KOPT-K1 (cell line): ENCODE measurements at regions not wholly inside any gene's neighbourhood (a gene's known extent, or its start where the extent isn't known, plus 50 kb on each side); places are given as distances from the start of the nearest gene placed in this dataset.
A peak's percentile ranks its signal among the peaks of the same experiment; 100 is the strongest.

Source experiments
- H3K27ac ChIP-seq: fragments of 200-600 bp; sonication (generic); 2 replicates; pipeline ENCODE4 v1.5.1; 2016; ENCODE audit warnings: antibody characterized with exemption, mild to moderate bottlenecking, low read depth, low read length; ENCODE audit not compliant: poor library complexity, severe bottlenecking
- H3K36me3 ChIP-seq: fragments of 200-600 bp; sonication (generic); 2 replicates; pipeline ENCODE4 v1.5.1; 2017; ENCODE audit warnings: antibody characterized with exemption, mild to moderate bottlenecking, low read length, moderate library complexity; ENCODE audit not compliant: insufficient read depth
- H3K9me3 ChIP-seq: fragments of 200-600 bp; sonication (generic); 2 replicates; pipeline ENCODE4 v1.5.1; 2017; ENCODE audit warnings: antibody characterized with exemption, low read length, mild to moderate bottlenecking; ENCODE audit not compliant: insufficient read depth, poor library complexity, severe bottlenecking

GRCh38 chr1:83692524-83693381, 306.2 kb downstream of the TTLL7 start:
- Histone ChIP-seq H3K27ac (peak overlapping the region; percentile 38), H3K9me3 (no peaks in the 10 kb centered on the region), H3K36me3 (no peaks in the 10 kb centered on the region)

GRCh38 chr1:83691953-83692500, 306.9 kb downstream of the TTLL7 start:
- Histone ChIP-seq H3K27ac (peak overlapping the region; percentile 38), H3K9me3 (no peaks in the 10 kb centered on the region), H3K36me3 (no peaks in the 10 kb centered on the region)

GRCh38 chr1:83689921-83690868, 308.7 kb downstream of the TTLL7 start:
- Histone ChIP-seq H3K27ac (no peak overlapping the region), H3K9me3 (no peaks in the 10 kb centered on the region), H3K36me3 (no peaks in the 10 kb centered on the region)

DNA sequence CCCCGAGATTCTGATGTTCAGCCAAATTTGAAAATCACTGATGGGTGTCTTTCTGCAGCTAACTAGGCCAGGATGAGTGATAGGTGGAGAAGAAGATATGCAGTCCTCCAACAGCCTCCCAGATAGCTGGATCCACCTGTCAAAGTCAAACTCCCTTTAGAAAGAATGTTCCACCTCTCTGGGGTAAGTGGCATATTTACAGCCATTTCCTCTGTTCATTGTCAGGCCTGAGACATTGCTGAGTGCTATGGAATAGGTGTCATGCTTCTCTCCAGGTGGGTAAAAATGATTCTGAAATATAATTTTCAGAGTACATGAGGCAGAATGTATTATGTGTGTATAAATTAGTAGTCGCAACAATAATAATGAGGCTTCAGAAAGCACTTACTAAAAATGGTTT, 316.8 kb downstream of the TTLL7 start:
- Histone ChIP-seq H3K36me3 (no peaks in the 10 kb centered on the region), H3K27ac (no peak overlapping the region), H3K9me3 (no peaks in the 10 kb centered on the region)

- Histone ChIP-seq H3K27ac (no peak overlapping the region), H3K36me3 (no peaks in the 10 kb centered on the region), H3K9me3 (no peaks in the 10 kb centered on the region)
Observed at GRCh38 chr1:83676106-83676505, 322.8 kb downstream of the TTLL7 start.

DNA sequence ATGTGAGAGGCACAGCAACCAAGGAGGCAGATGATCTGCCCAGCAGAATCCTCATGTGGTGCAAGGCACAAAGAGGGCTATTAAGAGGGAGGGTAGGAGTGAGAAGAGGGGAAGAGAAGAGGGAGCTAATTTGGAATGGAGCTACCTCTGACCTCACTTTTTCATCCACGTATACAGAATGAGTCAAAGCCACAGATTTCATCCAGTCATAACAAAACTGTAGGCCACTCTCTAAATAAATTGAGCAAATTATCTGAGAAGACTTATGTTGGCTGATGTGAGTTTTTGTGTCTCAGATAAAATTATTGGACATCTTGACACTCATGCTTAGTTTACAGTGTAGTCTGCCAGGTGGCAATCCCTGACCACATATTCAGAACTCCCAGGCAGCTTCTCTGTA, 325.6 kb downstream of the TTLL7 start:
- no peaks in the 10 kb centered on the region for H3K36me3 ChIP-seq
- no peak overlapping the region for H3K27ac ChIP-seq
- no peaks in the 10 kb centered on the region for H3K9me3 ChIP-seq

- H3K27ac ChIP-seq = no peak overlapping the region
- no peaks in the 10 kb centered on the region for H3K9me3 ChIP-seq
Observed at GRCh38 chr1:83671586-83671985, 327.3 kb downstream of the TTLL7 start.

GRCh38 chr1:83670909-83671565, 327.9 kb downstream of the TTLL7 start:
- H3K27ac ChIP-seq = no peak overlapping the region
- no peaks in the 10 kb centered on the region for H3K36me3 ChIP-seq
- H3K9me3 ChIP-seq = no peaks in the 10 kb centered on the region

More at GRCh38 chr1:83671586-83671985, 327.3 kb downstream of the TTLL7 start:
- no peaks in the 10 kb centered on the region for H3K36me3 ChIP-seq

DNA sequence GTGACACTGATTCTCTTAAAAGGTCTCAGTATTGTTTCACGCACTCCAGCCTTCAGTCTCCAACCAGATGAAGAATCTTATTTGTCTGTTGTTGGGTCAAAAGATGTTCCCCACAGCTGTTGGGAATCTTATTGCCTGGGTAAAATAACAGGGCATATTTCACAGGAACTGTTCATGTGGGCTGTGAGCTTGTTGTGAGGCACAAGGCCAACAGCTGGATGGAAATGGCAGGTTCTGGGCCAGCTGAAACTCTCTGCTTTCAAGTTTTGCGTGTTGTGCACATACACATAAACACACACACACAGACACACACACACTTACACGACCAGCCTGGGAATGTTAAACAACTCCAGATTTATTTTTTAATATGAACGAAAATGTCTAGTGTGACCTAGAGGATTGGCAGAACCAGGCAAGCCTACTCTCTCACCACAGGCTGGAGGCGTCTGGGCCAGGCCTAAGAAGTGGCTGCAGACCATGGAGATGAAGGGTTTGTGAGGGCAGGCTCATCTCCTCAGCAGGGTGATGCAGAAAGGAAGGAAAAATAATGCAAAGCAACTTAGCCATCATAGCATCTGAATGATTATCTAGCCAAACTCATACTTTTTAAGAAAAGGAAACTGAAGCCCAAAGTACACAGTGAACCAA, 357.0 kb downstream of the TTLL7 start:
- H3K27ac ChIP-seq = no peak overlapping the region
- H3K9me3 ChIP-seq = no peaks in the 10 kb centered on the region
- no peaks in the 10 kb centered on the region for H3K36me3 ChIP-seq

- no peaks in the 10 kb centered on the region for H3K36me3 ChIP-seq
- H3K27ac ChIP-seq = no peak overlapping the region
- no peaks in the 10 kb centered on the region for H3K9me3 ChIP-seq
Observed at GRCh38 chr1:83641206-83641658, 357.7 kb downstream of the TTLL7 start.

GRCh38 chr1:83639785-83640184, 359.1 kb downstream of the TTLL7 start:
- Histone ChIP-seq H3K36me3 (no peaks in the 10 kb centered on the region), H3K27ac (no peak overlapping the region), H3K9me3 (no peaks in the 10 kb centered on the region)

DNA sequence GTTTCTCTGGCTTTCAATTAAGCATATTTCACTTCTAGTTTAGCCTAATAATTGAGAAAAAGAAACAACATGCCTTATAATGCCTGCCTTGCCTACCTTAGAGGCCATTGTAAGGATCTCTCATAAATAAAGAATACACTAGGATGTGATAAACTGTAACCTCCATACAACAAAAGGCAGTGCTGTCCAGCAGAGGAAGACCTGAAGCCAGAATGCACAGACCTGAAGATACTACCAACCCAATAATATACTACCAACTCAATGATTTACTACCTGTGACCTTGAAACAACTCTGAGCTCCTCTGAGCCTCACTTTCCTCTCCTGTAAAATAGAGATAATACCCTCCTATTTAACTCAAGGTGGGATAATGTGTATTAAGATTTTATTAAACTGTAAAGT, 361.3 kb downstream of the TTLL7 start:
- Histone ChIP-seq H3K27ac (no peak overlapping the region), H3K36me3 (no peaks in the 10 kb centered on the region), H3K9me3 (no peaks in the 10 kb centered on the region)

GRCh38 chr1:83637009-83637408, 361.9 kb downstream of the TTLL7 start:
- Histone ChIP-seq H3K27ac (no peak overlapping the region), H3K36me3 (no peaks in the 10 kb centered on the region), H3K9me3 (no peaks in the 10 kb centered on the region)

GRCh38 chr1:83632906-83633305, 366.0 kb downstream of the TTLL7 start:
- H3K27ac ChIP-seq = no peak overlapping the region
- no peaks in the 10 kb centered on the region for H3K36me3 ChIP-seq
- H3K9me3 ChIP-seq = no peaks in the 10 kb centered on the region
